ENCODE measurements at regions not wholly inside any gene's neighbourhood (a gene's known extent, or its start where the extent isn't known, plus 50 kb on each side); places are given as distances from the start of the nearest gene placed in this dataset.
"Not testable (repeated sequence)": the region's sequence is repeated elsewhere in the genome, so short reads cannot be mapped to it uniquely, and the experiment has no call there.

DNA sequence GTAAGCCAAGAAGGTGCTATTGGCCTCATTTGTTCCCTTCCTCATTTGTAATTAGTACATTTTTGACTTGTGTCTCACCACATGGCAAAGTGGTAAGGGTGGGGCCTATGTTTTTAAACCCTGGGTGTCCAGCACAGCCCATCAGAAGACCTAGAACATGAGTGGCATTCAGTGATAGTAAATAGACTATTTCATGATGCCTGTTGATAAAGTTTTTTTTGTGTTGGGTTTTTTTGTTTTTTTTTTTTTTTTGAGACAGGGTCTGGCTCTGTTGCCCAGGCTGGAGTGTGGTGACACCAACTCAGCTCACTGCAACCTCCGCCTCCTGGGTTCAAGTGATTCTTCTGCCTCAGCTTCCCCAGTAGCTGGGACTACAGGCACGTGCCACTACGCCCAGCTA lies 74.8 kb downstream of the DOP1B start:
- H3K4me2 ChIP-seq (ENCODE audit: insufficient read depth in 1 of 2, low read depth in 2 of 2, low read length in 2 of 2); H3K9me3 ChIP-seq (ENCODE audit: insufficient read depth in 2 of 2, low read depth in 1 of 2, low read length in 1 of 2); H3K56ac ChIP-seq (replicated peaks; ENCODE audit: insufficient read length, low read depth, low read length); H3K9ac ChIP-seq (replicated peaks in 1 of 4; ENCODE audit: extremely low read depth in 1 of 4, low read depth in 3 of 4, low read length in 3 of 4); H2BK20ac ChIP-seq (ENCODE audit: low read length); H3K4me3 ChIP-seq (ENCODE audit: extremely low read depth in 1 of 4, insufficient read depth in 2 of 4, low read depth in 3 of 4, low read length in 4 of 4); H3K79me2 ChIP-seq (ENCODE audit: control insufficient read depth in 1 of 2, insufficient read depth in 2 of 2, low read length in 2 of 2); H3K23ac ChIP-seq (ENCODE audit: insufficient read length); H3K23me2 ChIP-seq (ENCODE audit: low read depth, low read length); H4K91ac ChIP-seq (replicated peaks; ENCODE audit: insufficient read length, low read length); H4K5ac ChIP-seq (ENCODE audit: insufficient read length, low read depth, low read length); H2BK120ac ChIP-seq (replicated peaks; ENCODE audit: low read depth, low read length); H4K20me1 ChIP-seq (replicated peaks in 1 of 2; ENCODE audit: control insufficient read depth in 1 of 2, insufficient read depth in 2 of 2, low read length in 2 of 2); H2BK12ac ChIP-seq (ENCODE audit: low read depth, low read length); H3K14ac ChIP-seq (ENCODE audit: insufficient read length); H4K8ac ChIP-seq (ENCODE audit: extremely low read depth, insufficient read depth, low read length); DNase-seq (ENCODE audit: low read depth in 1 of 2, low spot score in 2 of 2); H3K79me1 ChIP-seq (ENCODE audit: low read depth, low read length); H3K36me3 ChIP-seq (ENCODE audit: control insufficient read depth in 2 of 4, insufficient read depth in 4 of 4, low read length in 3 of 4); H2AFZ ChIP-seq (ENCODE audit: low read length); H2BK15ac ChIP-seq (ENCODE audit: low read length); H2BK5ac ChIP-seq (ENCODE audit: low read depth, low read length); H3K18ac ChIP-seq (ENCODE audit: extremely low read depth, low read length); H3K4ac ChIP-seq (replicated peaks; ENCODE audit: insufficient read length, low read depth, low read length); POLR2A ChIA-PET (ENCODE audit: partially characterized antibody); H2AK5ac ChIP-seq (ENCODE audit: low read depth, low read length); H3K27me3 ChIP-seq (replicated peaks in 1 of 4; ENCODE audit: control insufficient read depth in 3 of 4, extremely low read depth in 1 of 4, insufficient read depth in 3 of 4, low read length in 3 of 4); H3K4me1 ChIP-seq (replicated peaks in 1 of 4; ENCODE audit: control insufficient read depth in 3 of 4, insufficient read depth in 4 of 4, low read length in 3 of 4); FAIRE-seq; H3K27ac ChIP-seq (ENCODE audit: low read depth, low read length): not testable (repeated sequence)
- CTCF ChIA-PET (ENCODE audit: partially characterized antibody), result interaction anchor here (1.3 to 2.2 kb wide), 2 partner anchors 21 to 32 kb away, joined by 5 to 8 read pairs; no protein-coding TSS in a partner anchor
- 100% methylated on average over 1 of the region's 3 CpGs; no CpG with 5 or more reads in 1 of the 2 experiments for WGBS, 2 experiments (ENCODE audit: extremely low coverage in 1 of 2, insufficient coverage in 1 of 2, insufficient read length in 1 of 2, insufficient replicate concordance in 2 of 2, low coverage in 1 of 2, low lambda C conversion rate in 2 of 2, missing lambda C conversion rate in 1 of 2)

Data from H1 (cell line).